BLaER1 (cell line): ENCODE measurements at regions not wholly inside any gene's neighbourhood (a gene's known extent, or its start where the extent isn't known, plus 50 kb on each side); places are given as distances from the start of the nearest gene placed in this dataset.

Experiments used
- H3K27ac ChIP-seq: shearing (Covaris generic); formaldehyde crosslinking; 2 replicates; pipeline ENCODE4 v1.8.1; 2022
- H3K27me3 ChIP-seq: shearing (Covaris generic); formaldehyde crosslinking; 2 replicates; pipeline ENCODE4 v1.8.1; 2022
- H3K36me3 ChIP-seq: shearing (Covaris generic); formaldehyde crosslinking; 2 replicates; pipeline ENCODE4 v1.8.1; 2022
- H3K4me1 ChIP-seq: shearing (Covaris generic); formaldehyde crosslinking; 2 replicates; pipeline ENCODE4 v1.8.1; 2022
- H3K4me2 ChIP-seq: shearing (Covaris generic); formaldehyde crosslinking; 2 replicates; pipeline ENCODE4 v1.8.1; 2022
- H3K4me3 ChIP-seq: shearing (Covaris generic); formaldehyde crosslinking; 2 replicates; pipeline ENCODE4 v1.8.1; 2022
- H3K9ac ChIP-seq: shearing (Covaris generic); formaldehyde crosslinking; 2 replicates; pipeline ENCODE4 v1.8.1; 2022
- H3K9me3 ChIP-seq: shearing (Covaris generic); formaldehyde crosslinking; 2 replicates; pipeline ENCODE4 v1.8.1; 2022
- H4K20me1 ChIP-seq: shearing (Covaris generic); formaldehyde crosslinking; 2 replicates; pipeline ENCODE4 v1.8.1; 2022
- Cebpa-rat ChIP-seq: shearing (Covaris generic); IDR thresholded peaks from 2 replicates; pipeline ENCODE4 v1.8.1; 2022

DNA sequence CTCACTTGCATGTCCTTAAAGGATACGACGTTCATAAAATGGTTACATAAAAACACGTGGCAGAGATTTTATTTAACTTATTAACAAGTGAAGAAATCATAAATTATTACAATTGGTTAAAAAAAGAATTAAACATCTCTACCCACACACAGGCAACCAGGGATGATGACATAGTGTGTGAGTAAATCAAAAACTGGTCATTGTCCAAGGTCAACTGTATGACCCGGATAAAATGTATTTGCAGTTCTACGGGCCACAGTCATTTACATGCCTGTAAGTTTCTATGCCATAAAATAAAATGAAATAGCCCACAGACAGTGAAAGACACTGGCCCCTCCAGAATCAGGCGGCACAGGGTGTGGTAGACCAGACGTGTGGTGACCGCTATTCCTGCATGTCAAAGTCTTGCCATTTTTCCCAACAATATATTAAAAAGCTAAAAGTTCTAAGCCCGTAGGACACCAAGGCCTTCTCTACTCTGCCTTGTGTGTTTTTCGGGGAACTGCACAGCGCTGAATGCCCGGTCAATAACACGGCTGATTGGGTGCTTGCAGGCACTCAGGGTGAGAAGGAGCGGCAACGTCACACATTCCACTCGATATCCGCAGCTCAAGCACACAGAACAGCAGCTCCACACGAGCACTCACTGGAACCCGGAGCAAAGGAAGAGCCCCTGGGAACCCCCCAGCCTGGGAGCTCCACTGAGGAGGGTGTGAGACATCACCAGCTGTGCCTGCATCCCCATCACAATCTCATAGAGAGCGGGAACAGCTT lies 143.3 kb upstream of the PPP2R2D start:
- H4K20me1 ChIP-seq = no peaks in the 10 kb centered on the region

DNA sequence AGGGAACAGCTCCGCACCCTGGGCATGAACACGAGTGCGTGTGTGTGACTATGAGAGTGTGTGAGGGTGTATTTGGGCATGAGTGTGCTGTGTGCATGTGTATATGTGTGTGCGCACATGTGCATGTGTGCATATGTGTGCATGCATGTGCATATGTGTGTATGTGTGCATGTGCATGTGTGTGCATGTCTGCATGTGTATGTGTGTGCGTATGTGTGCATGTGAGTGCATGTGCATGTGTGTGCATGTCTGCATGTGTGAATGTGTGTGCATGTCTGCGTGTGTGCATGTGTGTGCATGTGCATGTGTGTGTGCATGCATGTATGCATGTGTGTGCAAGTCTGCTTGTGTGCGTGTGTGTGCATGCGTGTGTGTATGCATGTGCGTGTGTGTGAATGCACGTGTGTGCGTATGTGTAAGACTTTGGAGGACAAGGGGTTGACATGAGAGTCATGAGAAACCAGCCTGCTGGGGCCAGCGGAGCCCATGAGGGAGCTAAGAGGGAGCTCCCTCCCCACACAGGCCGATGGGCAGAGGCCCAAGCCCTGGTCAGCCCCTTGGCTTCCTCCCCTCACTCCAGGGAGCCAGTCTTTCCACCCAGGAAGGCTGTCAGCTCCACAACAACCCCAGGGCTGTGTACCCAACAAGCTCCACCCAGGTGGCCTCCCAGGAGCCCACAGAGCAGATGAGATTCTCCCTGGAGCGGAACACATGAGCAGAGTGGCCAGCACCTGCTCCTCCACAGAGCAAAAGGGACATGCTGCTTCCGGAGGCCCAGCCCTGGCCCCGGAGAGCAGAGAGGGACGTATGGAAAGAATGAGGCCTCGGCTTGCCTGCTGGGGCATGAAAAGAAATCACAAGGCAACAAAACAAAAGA lies 142.5 kb upstream of the PPP2R2D start:
- Histone ChIP-seq H3K4me3 (no peak overlapping the region), H3K4me2 (peak overlapping the region; percentile 76), H3K9me3 (no peaks in the 10 kb centered on the region), H3K27ac (peak overlapping the region; percentile 83), H4K20me1 (no peaks in the 10 kb centered on the region), H3K4me1 (peaks cover 84% of the 10 kb centered on the region), H3K36me3 (no peaks in the 10 kb centered on the region), H3K27me3 (no peaks in the 10 kb centered on the region), H3K9ac (peak overlapping the region; percentile 60)
- TF ChIP-seq Cebpa-rat = no peak

More for the DNA sequence above, 143.3 kb upstream of the PPP2R2D start:
- Histone ChIP-seq H3K9ac (no peak overlapping the region), H3K4me1 (peaks cover 78% of the 10 kb centered on the region), H3K4me2 (peak overlapping the region; percentile 76), H3K36me3 (no peaks in the 10 kb centered on the region), H3K27me3 (no peaks in the 10 kb centered on the region), H3K27ac (no peak overlapping the region), H3K4me3 (no peak overlapping the region), H3K9me3 (no peaks in the 10 kb centered on the region)
- no peak for TF ChIP-seq Cebpa-rat

DNA sequence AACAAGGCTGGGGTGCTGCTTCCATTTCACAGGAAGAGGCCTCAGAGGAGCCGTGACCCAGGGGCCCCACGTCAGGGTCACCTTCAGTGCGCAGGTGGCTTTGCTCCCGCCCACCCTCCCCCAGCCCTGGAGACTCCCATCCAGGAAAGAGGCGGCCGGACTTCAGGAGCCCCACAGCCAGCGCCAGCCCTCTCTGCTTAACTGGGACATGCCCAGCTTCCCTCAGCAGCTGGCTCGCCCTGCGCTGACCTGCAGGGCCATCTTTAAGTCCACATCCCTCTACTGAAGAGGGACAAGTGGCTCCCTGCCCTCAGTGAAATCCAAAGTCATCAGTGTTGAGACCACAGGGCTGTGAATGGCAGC lies 141.9 kb upstream of the PPP2R2D start:
- H3K27ac ChIP-seq = peak overlapping the region; percentile 83
- no peaks in the 10 kb centered on the region for H3K27me3 ChIP-seq
- H3K4me1 ChIP-seq = peaks cover 90% of the 10 kb centered on the region
- no peak for TF ChIP-seq Cebpa-rat
- no peak overlapping the region for H3K4me3 ChIP-seq
- no peaks in the 10 kb centered on the region for H4K20me1 ChIP-seq
- peak overlapping the region; percentile 76 for H3K4me2 ChIP-seq
- peak overlapping the region; percentile 60; the same call in 1 of the 2 replicates for H3K9ac ChIP-seq
- no peaks in the 10 kb centered on the region for H3K36me3 ChIP-seq
- H3K9me3 ChIP-seq = no peaks in the 10 kb centered on the region

DNA sequence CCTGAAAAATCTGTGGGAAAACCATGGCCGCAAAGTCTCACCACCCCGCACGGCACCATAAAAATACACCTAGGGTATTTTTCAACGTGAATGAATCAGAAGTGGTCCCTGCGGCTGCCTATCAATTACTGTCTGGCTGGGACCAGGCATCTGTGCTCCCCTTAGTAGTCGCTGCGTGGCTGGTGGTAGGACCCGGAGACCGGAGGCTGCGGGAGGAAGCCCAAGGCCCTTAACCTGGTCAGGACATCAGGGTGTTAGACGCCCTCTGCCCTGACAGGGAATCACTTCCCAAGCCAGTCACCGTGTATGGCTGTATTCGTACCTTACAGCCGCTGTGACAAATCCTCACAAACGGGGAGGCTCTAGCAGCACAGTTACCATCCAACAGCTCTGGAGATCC lies 141.5 kb upstream of the PPP2R2D start:
- Histone ChIP-seq H3K27me3 (no peaks in the 10 kb centered on the region), H3K27ac (peak overlapping the region; percentile 83), H3K4me1 (peaks cover 94% of the 10 kb centered on the region), H3K4me3 (no peak overlapping the region), H3K9ac (peak overlapping the region; percentile 60; the same call in 1 of the 2 replicates), H3K9me3 (no peaks in the 10 kb centered on the region), H3K4me2 (peak overlapping the region; percentile 76), H3K36me3 (no peaks in the 10 kb centered on the region), H4K20me1 (no peaks in the 10 kb centered on the region)
- TF ChIP-seq Cebpa-rat = no peak

DNA sequence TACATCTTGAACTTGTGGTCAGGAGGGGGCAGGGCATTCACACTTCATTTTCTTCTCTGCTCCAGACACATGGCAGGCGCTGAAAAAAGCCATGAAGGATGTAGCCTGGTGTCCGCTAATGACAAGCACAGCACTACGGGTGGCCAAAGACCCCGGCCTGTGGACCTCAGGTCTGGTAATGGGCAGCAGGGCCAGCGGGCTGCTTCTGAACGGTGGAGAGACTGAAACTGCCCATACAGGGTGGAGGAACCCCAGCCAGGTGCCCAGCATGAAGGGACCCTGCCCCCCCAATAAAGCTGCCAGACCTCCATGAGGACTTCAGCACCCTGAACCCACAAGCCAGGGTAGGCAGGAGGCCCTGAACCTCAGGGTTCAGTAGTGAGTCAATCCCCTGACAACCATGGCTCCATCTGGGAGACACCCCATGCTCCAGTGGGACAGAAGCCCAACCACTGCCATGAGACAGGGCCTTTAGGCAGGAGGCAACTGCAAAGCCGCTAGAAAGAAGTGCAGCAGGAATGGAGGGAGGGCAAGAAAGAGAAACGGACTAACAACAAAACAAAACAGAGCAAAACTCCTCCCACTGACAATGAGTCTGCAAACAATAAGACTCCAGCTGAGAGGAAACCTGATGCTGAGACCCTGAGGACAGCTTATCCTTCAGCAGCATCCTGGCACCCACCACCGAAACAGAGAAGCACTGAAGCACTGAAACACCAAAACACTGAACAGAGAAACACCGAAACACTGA lies 140.2 kb upstream of the PPP2R2D start:
- H3K9me3 ChIP-seq = no peaks in the 10 kb centered on the region
- peak overlapping the region; percentile 76 for H3K4me2 ChIP-seq
- no peaks in the 10 kb centered on the region for H3K36me3 ChIP-seq
- no peak for TF ChIP-seq Cebpa-rat
- peak overlapping the region; percentile 80 for H3K27ac ChIP-seq
- peaks cover 99% of the 10 kb centered on the region for H3K4me1 ChIP-seq
- H3K27me3 ChIP-seq = no peaks in the 10 kb centered on the region
- H3K9ac ChIP-seq = peak overlapping the region; percentile 56; the same call in 1 of the 2 replicates
- H4K20me1 ChIP-seq = no peaks in the 10 kb centered on the region
- peak overlapping the region; percentile 12; the same call in 1 of the 2 replicates for H3K4me3 ChIP-seq

DNA sequence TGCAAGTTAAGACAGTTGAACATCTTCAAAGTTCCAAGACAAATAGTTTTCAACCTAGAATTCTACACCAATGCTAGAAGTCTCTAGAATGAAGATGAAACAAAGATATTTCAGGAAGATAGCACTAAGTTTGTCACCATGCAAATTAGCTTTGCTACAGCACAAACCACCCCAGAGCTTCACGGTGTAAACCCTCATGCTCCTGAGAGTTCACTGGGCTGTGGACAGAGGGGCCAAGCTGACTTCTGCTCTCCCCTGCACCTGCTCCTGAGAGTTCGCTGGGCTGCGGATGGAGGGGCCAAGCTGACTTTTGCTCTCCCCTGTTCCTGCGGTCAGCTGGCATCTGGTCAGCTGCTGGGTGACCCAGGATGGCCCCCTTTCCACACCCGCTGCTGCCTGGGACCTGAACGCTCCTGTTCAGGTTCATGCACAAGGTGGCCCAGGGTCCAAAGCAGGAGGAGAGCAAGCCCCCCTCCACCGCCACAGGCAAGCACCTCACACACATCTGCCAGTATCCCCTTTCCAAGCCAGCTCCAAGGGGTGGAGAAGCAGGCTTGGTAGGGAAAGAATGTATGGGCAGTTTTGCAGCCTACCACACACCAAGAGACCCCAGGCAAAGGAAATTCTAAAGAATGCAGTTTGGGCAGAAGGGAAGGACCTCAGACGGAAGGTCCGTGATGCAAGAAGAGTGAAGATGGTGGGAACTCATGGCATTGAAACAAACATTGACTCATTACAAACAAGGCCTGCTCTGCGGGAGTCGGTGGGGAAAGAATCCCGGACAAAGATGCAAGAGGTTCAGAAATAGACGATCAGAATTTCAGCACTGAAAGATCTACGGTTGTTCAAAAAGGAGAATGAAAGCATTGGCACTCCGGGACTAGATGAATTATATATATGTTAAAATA lies 137.8 kb upstream of the PPP2R2D start:
- Histone ChIP-seq H3K4me3 (peak overlapping the region; percentile 5), H3K9ac (peak overlapping the region; percentile 49; the same call in 1 of the 2 replicates), H3K9me3 (no peaks in the 10 kb centered on the region), H4K20me1 (no peaks in the 10 kb centered on the region), H3K36me3 (no peaks in the 10 kb centered on the region), H3K27me3 (no peaks in the 10 kb centered on the region), H3K4me1 (peaks cover 86% of the 10 kb centered on the region), H3K4me2 (peak overlapping the region; percentile 89), H3K27ac (peak overlapping the region; percentile 44)
- no peak for TF ChIP-seq Cebpa-rat

DNA sequence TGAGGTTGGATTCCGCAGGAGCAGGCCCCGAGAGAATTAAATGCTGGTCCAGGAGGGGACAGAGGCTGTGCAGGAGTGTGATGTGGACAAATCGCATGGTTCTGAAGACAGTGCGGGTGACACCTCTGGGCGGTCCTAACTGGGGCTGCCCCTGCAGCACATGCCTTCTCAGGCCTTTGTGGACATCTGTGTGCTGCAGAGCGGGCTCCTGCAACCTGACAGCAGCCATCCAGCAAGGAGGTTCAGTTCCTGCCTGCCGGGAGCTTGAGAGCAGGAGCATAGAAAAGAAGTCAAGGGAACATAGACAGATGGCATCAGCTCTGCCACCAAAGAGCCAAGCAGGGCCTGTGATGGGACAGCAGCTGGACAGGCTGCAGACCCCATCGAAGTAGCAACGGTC lies 135.9 kb upstream of the PPP2R2D start:
- peak overlapping the region; percentile 89 for H3K4me2 ChIP-seq
- peaks cover 67% of the 10 kb centered on the region for H3K4me1 ChIP-seq
- H4K20me1 ChIP-seq = no peaks in the 10 kb centered on the region
- no peak overlapping the region for H3K27ac ChIP-seq
- no peaks in the 10 kb centered on the region for H3K27me3 ChIP-seq
- H3K36me3 ChIP-seq = no peaks in the 10 kb centered on the region
- H3K9ac ChIP-seq = no peak overlapping the region
- H3K9me3 ChIP-seq = no peaks in the 10 kb centered on the region
- no peak for TF ChIP-seq Cebpa-rat
- H3K4me3 ChIP-seq = no peak overlapping the region

DNA sequence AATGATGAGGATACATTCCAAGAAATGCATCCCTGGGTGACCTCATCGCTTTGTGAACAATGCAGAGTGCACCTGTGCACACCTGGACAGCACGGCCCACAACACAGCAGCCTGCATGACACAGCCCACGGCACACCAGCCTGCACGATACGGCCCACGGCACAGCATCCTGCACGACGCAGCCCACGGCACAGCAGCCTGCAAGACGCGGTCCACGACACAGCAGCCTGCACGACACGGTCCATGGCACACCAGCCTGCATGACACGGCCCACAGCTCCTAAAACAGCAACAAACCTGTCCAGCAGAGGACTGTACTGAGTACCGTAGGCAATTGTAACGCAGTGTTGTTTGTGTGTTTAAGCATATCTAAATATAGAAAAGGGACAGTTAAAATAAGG lies 134.7 kb upstream of the PPP2R2D start:
- Histone ChIP-seq H3K4me2 (peak overlapping the region; percentile 89), H3K9ac (no peak overlapping the region), H3K27me3 (no peaks in the 10 kb centered on the region), H3K4me3 (no peak overlapping the region), H3K9me3 (no peaks in the 10 kb centered on the region), H3K27ac (no peak overlapping the region), H3K4me1 (peaks cover 66% of the 10 kb centered on the region), H4K20me1 (no peaks in the 10 kb centered on the region), H3K36me3 (no peaks in the 10 kb centered on the region)
- TF ChIP-seq Cebpa-rat = no peak

DNA sequence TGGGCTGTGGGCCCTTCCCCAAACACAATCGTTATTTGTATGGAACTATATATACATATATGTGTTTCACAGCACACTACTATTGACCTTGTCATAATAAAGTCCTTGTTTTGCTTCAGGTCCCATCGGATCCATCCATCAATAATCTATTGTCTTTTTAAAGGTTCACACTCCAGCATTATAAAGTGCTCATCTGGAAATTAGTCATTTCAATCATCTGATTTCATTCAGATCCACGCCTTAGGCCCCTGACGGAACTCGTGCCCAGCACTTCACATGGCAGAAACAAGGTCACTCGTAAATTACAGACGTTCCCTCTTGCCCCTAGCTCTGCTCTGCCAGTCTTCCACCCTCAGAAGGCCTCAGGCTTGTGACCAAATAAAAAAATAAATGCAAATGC lies 133.1 kb upstream of the PPP2R2D start:
- H3K9ac ChIP-seq = no peak overlapping the region
- no peaks in the 10 kb centered on the region for H3K27me3 ChIP-seq
- no peak overlapping the region for H3K4me2 ChIP-seq
- no peaks in the 10 kb centered on the region for H4K20me1 ChIP-seq
- H3K27ac ChIP-seq = no peak overlapping the region
- H3K4me1 ChIP-seq = peaks cover 67% of the 10 kb centered on the region
- no peaks in the 10 kb centered on the region for H3K36me3 ChIP-seq
- no peak overlapping the region for H3K4me3 ChIP-seq
- no peaks in the 10 kb centered on the region for H3K9me3 ChIP-seq
- no peak for TF ChIP-seq Cebpa-rat
